Cardiac muscle cell (in vitro differentiated cells and primary cell): ENCODE measurements at regions not wholly inside any gene's neighbourhood (a gene's known extent, or its start where the extent isn't known, plus 50 kb on each side); places are given as distances from the start of the nearest gene placed in this dataset.
A peak's percentile ranks its signal among the peaks of the same experiment; 100 is the strongest.

ENCODE experiments used
- DNase-seq, 2 donors: peaks; one replicate each; pipeline versions ENCODE4 v3.0.0 to v3.0.0-alpha.2; 2010 to 2017; ENCODE audit warnings: low read depth in 1 of 2, low spot score in 1 of 2
- H3K27ac ChIP-seq: fragments of 200-600 bp; sonication (generic); 2 replicates; pipeline ENCODE4 v1.5.1; 2016
- H3K27me3 ChIP-seq: fragments of 200-600 bp; sonication (generic); 2 replicates; pipeline ENCODE4 v1.6.0; 2016; ENCODE audit warnings: control low read depth
- H3K36me3 ChIP-seq: fragments of 200-600 bp; sonication (generic); 2 replicates; pipeline ENCODE4 v1.5.1; 2016; ENCODE audit warnings: control low read depth
- H3K4me1 ChIP-seq: fragments of 200-600 bp; sonication (generic); 2 replicates; pipeline ENCODE4 v1.8.1; 2017; ENCODE audit warnings: low read depth, mild to moderate bottlenecking, mixed run types
- H3K4me3 ChIP-seq: fragments of 200-600 bp; sonication (generic); 2 replicates; pipeline ENCODE4 v1.5.1; 2016; ENCODE audit warnings: mild to moderate bottlenecking
- H3K9me3 ChIP-seq: fragments of 200-600 bp; sonication (generic); 2 replicates; pipeline ENCODE4 v1.5.1; 2017; ENCODE audit warnings: low read depth, mild to moderate bottlenecking, control low read depth
- TF ChIP-seq, protein P1 (sequence below): IDR thresholded peaks from 2 replicates; pipeline ENCODE4 v1.5.1; 2012; ENCODE audit warnings: low read depth, mild to moderate bottlenecking, low read length

DNA sequence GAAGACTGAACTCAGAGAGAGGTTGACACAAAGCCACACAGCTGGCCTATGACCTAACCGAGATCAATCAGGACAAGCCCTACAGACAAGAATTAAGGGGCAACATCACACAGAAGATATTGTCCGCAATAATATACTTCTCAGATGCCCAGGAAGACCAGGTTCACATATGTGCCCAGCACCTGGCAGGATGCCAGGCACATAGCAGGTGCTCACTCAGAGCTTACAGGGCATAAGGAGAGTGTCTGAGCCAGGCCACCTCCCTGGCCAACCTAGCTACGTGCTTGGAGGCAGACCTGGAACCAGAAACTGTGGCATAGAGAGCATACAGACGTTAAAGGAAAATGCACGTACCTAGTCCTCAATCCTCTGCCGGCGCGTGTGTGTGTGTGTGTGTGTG, 87.0 kb upstream of the LRFN2 start:
- Histone ChIP-seq H3K27ac (no peak overlapping the region), H3K36me3 (no peaks in the 10 kb centered on the region), H3K4me3 (no peak overlapping the region), H3K27me3 (no peaks in the 10 kb centered on the region), H3K4me1 (no peaks in the 10 kb centered on the region), H3K9me3 (no peaks in the 10 kb centered on the region)
- no peak for DNase-seq
- TF ChIP-seq, protein P1, sequence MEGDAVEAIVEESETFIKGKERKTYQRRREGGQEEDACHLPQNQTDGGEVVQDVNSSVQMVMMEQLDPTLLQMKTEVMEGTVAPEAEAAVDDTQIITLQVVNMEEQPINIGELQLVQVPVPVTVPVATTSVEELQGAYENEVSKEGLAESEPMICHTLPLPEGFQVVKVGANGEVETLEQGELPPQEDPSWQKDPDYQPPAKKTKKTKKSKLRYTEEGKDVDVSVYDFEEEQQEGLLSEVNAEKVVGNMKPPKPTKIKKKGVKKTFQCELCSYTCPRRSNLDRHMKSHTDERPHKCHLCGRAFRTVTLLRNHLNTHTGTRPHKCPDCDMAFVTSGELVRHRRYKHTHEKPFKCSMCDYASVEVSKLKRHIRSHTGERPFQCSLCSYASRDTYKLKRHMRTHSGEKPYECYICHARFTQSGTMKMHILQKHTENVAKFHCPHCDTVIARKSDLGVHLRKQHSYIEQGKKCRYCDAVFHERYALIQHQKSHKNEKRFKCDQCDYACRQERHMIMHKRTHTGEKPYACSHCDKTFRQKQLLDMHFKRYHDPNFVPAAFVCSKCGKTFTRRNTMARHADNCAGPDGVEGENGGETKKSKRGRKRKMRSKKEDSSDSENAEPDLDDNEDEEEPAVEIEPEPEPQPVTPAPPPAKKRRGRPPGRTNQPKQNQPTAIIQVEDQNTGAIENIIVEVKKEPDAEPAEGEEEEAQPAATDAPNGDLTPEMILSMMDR = no peak

DNA sequence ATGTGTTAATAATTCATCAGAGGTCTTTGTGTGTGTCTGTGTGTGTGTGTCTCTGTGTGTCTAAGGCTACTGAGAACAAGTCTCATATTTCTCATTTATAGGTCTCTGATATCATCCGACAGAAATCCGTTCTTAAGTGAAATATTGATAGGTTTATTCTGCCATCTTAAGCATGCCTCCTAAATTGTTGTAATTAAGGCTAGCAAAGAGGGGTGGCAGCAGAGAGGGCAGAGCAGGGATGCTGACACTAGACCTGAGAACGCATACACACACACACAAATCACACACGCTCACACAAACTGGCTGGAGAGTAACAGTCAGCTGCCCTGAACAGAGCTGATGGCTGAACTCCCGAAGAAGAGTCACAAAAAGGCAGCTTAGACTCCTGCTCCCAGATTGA, 84.9 kb upstream of the LRFN2 start:
- Histone ChIP-seq H3K4me1 (no peaks in the 10 kb centered on the region), H3K27ac (no peak overlapping the region), H3K36me3 (no peaks in the 10 kb centered on the region), H3K27me3 (no peaks in the 10 kb centered on the region), H3K9me3 (no peaks in the 10 kb centered on the region), H3K4me3 (no peak overlapping the region)
- DNase-seq = peak in 1 of 2 donors; percentile 6
- TF ChIP-seq, protein P1 = no peak

DNA sequence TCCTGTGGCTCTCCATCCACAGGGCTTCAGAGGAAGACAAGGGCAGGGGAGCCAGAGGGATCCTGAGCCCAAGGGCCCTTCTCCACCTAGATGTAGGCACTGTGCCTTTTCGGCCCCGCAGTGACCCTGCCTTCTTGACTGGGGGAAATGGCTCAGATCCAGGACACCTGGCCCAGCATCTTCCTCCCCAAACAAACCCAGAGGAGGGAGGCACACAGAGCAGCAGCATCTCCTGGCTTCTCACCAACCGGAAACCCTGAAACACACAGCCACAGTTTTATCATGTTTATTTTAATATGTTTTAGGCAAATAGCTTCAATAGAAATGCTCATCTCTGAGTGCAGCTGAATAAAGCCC, 84.5 kb upstream of the LRFN2 start:
- Histone ChIP-seq H3K27ac (no peak overlapping the region), H3K4me3 (no peak overlapping the region), H3K9me3 (no peaks in the 10 kb centered on the region), H3K4me1 (no peaks in the 10 kb centered on the region), H3K36me3 (no peaks in the 10 kb centered on the region), H3K27me3 (no peaks in the 10 kb centered on the region)
- TF ChIP-seq, protein P1 = no peak
- DNase-seq = no peak

DNA sequence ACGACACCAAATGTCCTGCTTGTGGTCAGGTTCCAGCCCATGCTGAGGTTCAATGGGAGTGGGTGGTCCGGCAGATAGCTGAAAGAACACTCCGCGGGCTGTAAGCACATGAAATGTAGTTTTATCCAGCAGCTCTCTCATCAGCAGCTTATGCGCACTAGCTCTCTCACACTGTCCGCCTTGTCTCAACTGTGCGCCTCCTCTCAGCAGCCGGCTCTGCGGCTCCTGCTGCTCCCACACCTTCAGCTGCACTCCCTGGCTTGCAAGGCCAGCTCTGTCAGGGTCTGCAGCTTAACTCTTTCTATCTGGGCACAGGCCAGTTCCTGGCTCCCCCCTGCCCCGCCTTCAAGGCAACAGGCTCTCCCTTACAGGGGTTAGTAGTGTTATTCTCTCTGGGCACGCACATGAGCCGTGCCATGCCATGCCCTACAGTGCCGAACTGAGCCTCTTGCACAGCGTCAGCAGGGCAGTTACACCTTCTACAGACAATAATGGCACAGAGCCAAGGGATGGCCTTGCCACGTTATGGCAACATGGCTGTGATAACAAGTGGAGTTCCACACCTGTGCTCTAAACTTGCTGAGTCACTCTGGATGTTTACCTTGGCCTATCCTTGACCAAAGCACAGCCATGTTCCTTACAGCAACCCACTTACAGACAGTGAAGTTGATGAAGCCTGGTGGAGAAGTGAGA, 84.0 kb upstream of the LRFN2 start:
- TF ChIP-seq, protein P1 = no peak
- Histone ChIP-seq H3K4me3 (no peak overlapping the region), H3K9me3 (no peaks in the 10 kb centered on the region), H3K36me3 (no peaks in the 10 kb centered on the region), H3K4me1 (no peaks in the 10 kb centered on the region), H3K27ac (no peak overlapping the region), H3K27me3 (no peaks in the 10 kb centered on the region)
- no peak for DNase-seq

DNA sequence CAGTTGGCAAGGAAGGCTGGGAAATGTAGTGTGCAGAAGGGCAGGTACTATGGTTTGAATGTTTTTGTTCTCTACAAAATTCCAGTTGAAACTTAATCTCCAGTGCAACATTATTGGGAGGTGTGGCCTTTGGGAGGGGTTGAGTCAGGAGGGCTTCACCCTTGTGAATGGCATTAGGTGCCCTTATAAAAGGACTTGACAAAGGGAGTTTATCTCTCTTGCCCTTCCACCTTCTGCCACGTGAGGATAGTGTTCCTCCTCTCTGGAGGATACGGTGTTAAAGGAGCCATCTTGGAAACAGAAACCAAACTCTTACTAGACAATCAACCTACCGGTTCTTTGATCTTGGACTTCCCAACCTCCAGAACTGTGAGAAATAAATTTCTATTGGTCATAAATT, 82.2 kb upstream of the LRFN2 start:
- Histone ChIP-seq H3K4me1 (no peaks in the 10 kb centered on the region), H3K36me3 (no peaks in the 10 kb centered on the region), H3K27me3 (no peaks in the 10 kb centered on the region), H3K27ac (no peak overlapping the region), H3K4me3 (no peak overlapping the region), H3K9me3 (no peaks in the 10 kb centered on the region)
- no peak for DNase-seq
- TF ChIP-seq, protein P1 = no peak
